ENCODE measurements at regions not wholly inside any gene's neighbourhood (a gene's known extent, or its start where the extent isn't known, plus 50 kb on each side); places are given as distances from the start of the nearest gene placed in this dataset.

GRCh38 chr2:129778584-129778877, 200.9 kb upstream of the RAB6C start:
- Histone ChIP-seq H3K4me2 (ENCODE audit: extremely low read depth, insufficient read depth, low read length) (no peak overlapping the region), H3K4me3 (replicated peaks in 1 of 4; ENCODE audit: control extremely low read depth in 1 of 4, insufficient read depth in 1 of 4, low read depth in 3 of 4, low read length in 4 of 4) (no peak overlapping the region), H4K20me1 (ENCODE audit: control insufficient read depth, extremely low read depth, insufficient read depth, low read length) (no peaks in the 10 kb centered on the region), H3K9me3 (ENCODE audit: control insufficient read depth, insufficient read depth, low read depth, low read length) (no peaks in the 10 kb centered on the region), H3K4me1 (ENCODE audit: control insufficient read depth, extremely low read depth, insufficient read depth, low read length) (no peaks in the 10 kb centered on the region), H3K27me3 (ENCODE audit: control insufficient read depth, insufficient read depth, low read length) (no peaks in the 10 kb centered on the region), H3K36me3 (ENCODE audit: control insufficient read depth, insufficient read depth, low read length) (no peaks in the 10 kb centered on the region), H2AFZ (ENCODE audit: low read length) (no peak overlapping the region), H3K9ac (ENCODE audit: insufficient read depth, low read length) (no peak overlapping the region), H3K27ac (ENCODE audit: insufficient read depth, low read length) (no peak overlapping the region), H3K79me2 (ENCODE audit: control insufficient read depth, insufficient read depth, low read length) (no peaks in the 10 kb centered on the region)
- TF ChIP-seq EZH2 (IDR thresholded peaks at IDR 0.05; ENCODE audit: low read length, missing control alignments): no peak
- TF ChIP-seq CTCF (conservative IDR thresholded peaks at IDR 0.05 in 1 of 2, IDR thresholded peaks at IDR 0.05 in 1 of 2; ENCODE audit: low read depth in 1 of 2, low read length in 2 of 2): no peak
- DNase-seq (ENCODE audit: low read depth in 2 of 2): no peak

- H3K4me1 ChIP-seq (ENCODE audit: control insufficient read depth, extremely low read depth, insufficient read depth, low read length): no peaks in the 10 kb centered on the region
Measured at GRCh38 chr2:129779783-129780182, 199.7 kb upstream of the RAB6C start.

GRCh38 chr2:129780316-129781270, 198.9 kb upstream of the RAB6C start:
- Histone ChIP-seq H3K4me3 (replicated peaks in 1 of 4; ENCODE audit: control extremely low read depth in 1 of 4, insufficient read depth in 1 of 4, low read depth in 3 of 4, low read length in 4 of 4) (no peak overlapping the region), H4K20me1 (ENCODE audit: control insufficient read depth, extremely low read depth, insufficient read depth, low read length) (no peaks in the 10 kb centered on the region), H3K36me3 (ENCODE audit: control insufficient read depth, insufficient read depth, low read length) (no peaks in the 10 kb centered on the region), H3K4me1 (ENCODE audit: control insufficient read depth, extremely low read depth, insufficient read depth, low read length) (no peaks in the 10 kb centered on the region), H2AFZ (ENCODE audit: low read length) (no peak overlapping the region), H3K27ac (ENCODE audit: insufficient read depth, low read length) (no peak overlapping the region), H3K4me2 (ENCODE audit: extremely low read depth, insufficient read depth, low read length) (no peak overlapping the region), H3K9ac (ENCODE audit: insufficient read depth, low read length) (no peak overlapping the region), H3K27me3 (ENCODE audit: control insufficient read depth, insufficient read depth, low read length) (no peaks in the 10 kb centered on the region), H3K9me3 (ENCODE audit: control insufficient read depth, insufficient read depth, low read depth, low read length) (no peaks in the 10 kb centered on the region), H3K79me2 (ENCODE audit: control insufficient read depth, insufficient read depth, low read length) (no peaks in the 10 kb centered on the region)
- TF ChIP-seq CTCF (conservative IDR thresholded peaks at IDR 0.05 in 1 of 2, IDR thresholded peaks at IDR 0.05 in 1 of 2; ENCODE audit: low read depth in 1 of 2, low read length in 2 of 2): no peak
- TF ChIP-seq EZH2 (IDR thresholded peaks at IDR 0.05; ENCODE audit: low read length, missing control alignments): no peak
- DNase-seq (ENCODE audit: low read depth in 2 of 2): no peak

More at GRCh38 chr2:129779783-129780182, 199.7 kb upstream of the RAB6C start:
- Histone ChIP-seq H3K27me3 (ENCODE audit: control insufficient read depth, insufficient read depth, low read length) (no peaks in the 10 kb centered on the region), H3K36me3 (ENCODE audit: control insufficient read depth, insufficient read depth, low read length) (no peaks in the 10 kb centered on the region), H3K9ac (ENCODE audit: insufficient read depth, low read length) (no peak overlapping the region), H3K79me2 (ENCODE audit: control insufficient read depth, insufficient read depth, low read length) (no peaks in the 10 kb centered on the region), H4K20me1 (ENCODE audit: control insufficient read depth, extremely low read depth, insufficient read depth, low read length) (no peaks in the 10 kb centered on the region), H3K9me3 (ENCODE audit: control insufficient read depth, insufficient read depth, low read depth, low read length) (no peaks in the 10 kb centered on the region), H2AFZ (ENCODE audit: low read length) (no peak overlapping the region), H3K27ac (ENCODE audit: insufficient read depth, low read length) (no peak overlapping the region), H3K4me2 (ENCODE audit: extremely low read depth, insufficient read depth, low read length) (no peak overlapping the region), H3K4me3 (replicated peaks in 1 of 4; ENCODE audit: control extremely low read depth in 1 of 4, insufficient read depth in 1 of 4, low read depth in 3 of 4, low read length in 4 of 4) (no peak overlapping the region)
- no peak for DNase-seq (ENCODE audit: low read depth in 2 of 2)
- TF ChIP-seq EZH2 (IDR thresholded peaks at IDR 0.05; ENCODE audit: low read length, missing control alignments): no peak
- TF ChIP-seq CTCF (conservative IDR thresholded peaks at IDR 0.05 in 1 of 2, IDR thresholded peaks at IDR 0.05 in 1 of 2; ENCODE audit: low read depth in 1 of 2, low read length in 2 of 2): no peak
